WTC11 (cell line): ENCODE measurements at regions not wholly inside any gene's neighbourhood (a gene's known extent, or its start where the extent isn't known, plus 50 kb on each side); places are given as distances from the start of the nearest gene placed in this dataset.

ENCODE experiments used
- ATAC-seq: fragments of 200-7000 bp; cut with Tn5 transposase; 2 replicates; pipeline ENCODE4 v1.10.0; 2021; ENCODE audit warnings: mild to moderate bottlenecking, moderate library complexity
- CTCF ChIA-PET: fragments of 300-600 bp; sonication (Branson Sonifier 250); formaldehyde crosslinking; loops from one replicate; lab custom pipeline; 2021; ENCODE audit warnings: antibody characterized with exemption; lab: Charles Lee
- POLR2A ChIA-PET: fragments of 350-600 bp; sonication (Branson Sonifier 250); formaldehyde crosslinking; loops from one replicate; lab custom pipeline; 2021; ENCODE audit warnings: antibody characterized with exemption; lab: Charles Lee
- DNase-seq: peaks from one replicate; pipeline ENCODE4 v3.0.0; 2021; ENCODE audit warnings: low spot score
- H3K27ac Mint-ChIP-seq: 2 replicates; pipeline ENCODE4 v1.8.0; 2021; ENCODE audit warnings: mixed read lengths
- H3K27me3 Mint-ChIP-seq: 2 replicates; pipeline ENCODE4 v1.8.0; 2021; ENCODE audit warnings: low read depth, mild to moderate bottlenecking, moderate library complexity, mixed read lengths
- H3K36me3 Mint-ChIP-seq: 2 replicates; pipeline ENCODE4 v1.8.0; 2021; ENCODE audit warnings: mixed read lengths
- H3K4me1 Mint-ChIP-seq: 2 replicates; pipeline ENCODE4 v1.8.0; 2022; ENCODE audit warnings: mixed read lengths
- H3K4me3 Mint-ChIP-seq: 2 replicates; pipeline ENCODE4 v1.8.0; 2021; ENCODE audit warnings: mild to moderate bottlenecking, moderate library complexity, mixed read lengths
- H3K9me3 Mint-ChIP-seq: 2 replicates; pipeline ENCODE4 v1.8.0; 2021; ENCODE audit warnings: mixed read lengths
- ELF4 ChIP-seq: sonication (generic); formaldehyde crosslinking; IDR thresholded peaks from 2 replicates; pipeline ENCODE4 v1.8.1; 2022; ENCODE audit warnings: low read depth, mild to moderate bottlenecking, moderate library complexity, missing genetic modification reagents
- MXD4 ChIP-seq: fragments of 250-450 bp; sonication (Bioruptor Pico); IDR thresholded peaks from 2 replicates; pipeline ENCODE4 v1.8.0; 2021; ENCODE audit warnings: mild to moderate bottlenecking, moderate library complexity, borderline replicate concordance
- NR1H2 ChIP-seq: sonication (generic); formaldehyde crosslinking; IDR thresholded peaks from 2 replicates; pipeline ENCODE4 v1.9.0; 2021; ENCODE audit warnings: mild to moderate bottlenecking, moderate library complexity, missing genetic modification reagents
- PRRX2 ChIP-seq: fragments of 250-450 bp; sonication (Bioruptor Pico); IDR thresholded peaks from 2 replicates; pipeline ENCODE4 v1.8.0; 2021; ENCODE audit warnings: mild to moderate bottlenecking
- RORB ChIP-seq: fragments of 250-450 bp; sonication (Bioruptor Pico); IDR thresholded peaks from 2 replicates; pipeline ENCODE4 v1.9.0; 2021; ENCODE audit warnings: mild to moderate bottlenecking
- SMAD3 ChIP-seq: sonication (generic); formaldehyde crosslinking; IDR thresholded peaks from 2 replicates; pipeline ENCODE4 v1.8.0; 2022; ENCODE audit warnings: missing genetic modification reagents, mild to moderate bottlenecking, borderline replicate concordance
- SOX15 ChIP-seq: fragments of 250-450 bp; sonication (Bioruptor Pico); IDR thresholded peaks from 2 replicates; pipeline ENCODE4 v1.9.0; 2021; ENCODE audit warnings: mild to moderate bottlenecking
- TEAD1 ChIP-seq: sonication (generic); formaldehyde crosslinking; IDR thresholded peaks from 2 replicates; pipeline ENCODE4 v1.8.0; 2022; ENCODE audit warnings: mild to moderate bottlenecking, missing genetic modification reagents
- ZNF138 ChIP-seq: sonication (generic); formaldehyde crosslinking; conservative IDR thresholded peaks from 2 replicates; pipeline ENCODE4 v1.8.1; 2022; ENCODE audit warnings: mild to moderate bottlenecking, moderate library complexity, missing genetic modification reagents
- ZNF317 ChIP-seq: sonication (generic); formaldehyde crosslinking; IDR thresholded peaks from 2 replicates; pipeline ENCODE4 v1.8.1; 2023; ENCODE audit warnings: low read depth, mild to moderate bottlenecking, moderate library complexity, missing genetic modification reagents, borderline replicate concordance
- ZNF396 ChIP-seq: fragments of 250-450 bp; sonication (Bioruptor Pico); IDR thresholded peaks from 2 replicates; pipeline ENCODE4 v1.8.0; 2021; ENCODE audit warnings: mild to moderate bottlenecking, moderate library complexity, borderline replicate concordance
- TF ChIP-seq, protein P1 (sequence below): sonication (generic); formaldehyde crosslinking; IDR thresholded peaks from 2 replicates; pipeline ENCODE4 v1.8.0; 2022; ENCODE audit warnings: mild to moderate bottlenecking, missing genetic modification reagents
- TF ChIP-seq, protein P2 (sequence below): sonication (generic); formaldehyde crosslinking; IDR thresholded peaks from 2 replicates; pipeline ENCODE4 v1.8.1; 2023; ENCODE audit warnings: mild to moderate bottlenecking, missing genetic modification reagents
- TF ChIP-seq, protein P3 (sequence below): fragments of 250-450 bp; sonication (Bioruptor Pico); IDR thresholded peaks from 2 replicates; pipeline ENCODE4 v1.8.0; 2021; ENCODE audit warnings: mild to moderate bottlenecking
- TF ChIP-seq, protein P4 (sequence below): sonication (generic); formaldehyde crosslinking; IDR thresholded peaks from 2 replicates; pipeline ENCODE4 v1.8.0; 2023; ENCODE audit warnings: missing genetic modification reagents
- TF ChIP-seq, protein P5 (sequence below): sonication (generic); formaldehyde crosslinking; IDR thresholded peaks from 2 replicates; pipeline ENCODE4 v1.8.1; 2023; ENCODE audit warnings: mild to moderate bottlenecking, missing genetic modification reagents, borderline replicate concordance
- TF ChIP-seq, protein P6 (sequence below): sonication (generic); formaldehyde crosslinking; IDR thresholded peaks from 2 replicates; pipeline ENCODE4 v1.8.0; 2022; ENCODE audit warnings: mild to moderate bottlenecking, missing genetic modification reagents

DNA sequence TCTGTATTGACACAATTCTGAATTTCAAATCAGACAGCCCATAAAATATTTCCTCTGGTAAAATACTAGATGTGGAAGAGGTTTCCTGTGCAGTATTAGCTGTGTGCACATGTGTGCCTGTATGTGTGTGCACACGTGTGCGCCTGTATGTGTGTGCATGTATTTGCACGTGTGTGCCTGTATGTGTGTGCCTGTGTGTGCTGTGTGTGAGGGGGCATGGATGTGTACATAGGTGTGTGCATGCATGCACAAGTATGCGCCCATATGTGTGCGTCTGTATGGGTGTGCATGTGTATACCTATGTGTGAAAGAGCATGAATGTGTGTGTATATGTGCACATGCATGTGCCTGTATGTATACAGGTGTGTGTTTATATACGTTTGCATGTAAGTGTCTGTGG, 191.4 kb downstream of the KLF6 start:
- DNase-seq (no peak), ATAC-seq (no peak)
- TF ChIP-seq ELF4 (CRISPR knock-in tag): no peak
- TF ChIP-seq, protein P1, sequence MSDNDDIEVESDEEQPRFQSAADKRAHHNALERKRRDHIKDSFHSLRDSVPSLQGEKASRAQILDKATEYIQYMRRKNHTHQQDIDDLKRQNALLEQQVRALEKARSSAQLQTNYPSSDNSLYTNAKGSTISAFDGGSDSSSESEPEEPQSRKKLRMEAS (CRISPR knock-in tag): no peak
- TF ChIP-seq PRRX2 (CRISPR knock-in tag): no peak
- TF ChIP-seq NR1H2 (CRISPR knock-in tag): no peak
- TF ChIP-seq SOX15: no peak
- no peak for TF ChIP-seq ZNF138 (CRISPR knock-in tag)
- TF ChIP-seq ZNF396 (CRISPR knock-in tag): no peak
- TF ChIP-seq, protein P2, sequence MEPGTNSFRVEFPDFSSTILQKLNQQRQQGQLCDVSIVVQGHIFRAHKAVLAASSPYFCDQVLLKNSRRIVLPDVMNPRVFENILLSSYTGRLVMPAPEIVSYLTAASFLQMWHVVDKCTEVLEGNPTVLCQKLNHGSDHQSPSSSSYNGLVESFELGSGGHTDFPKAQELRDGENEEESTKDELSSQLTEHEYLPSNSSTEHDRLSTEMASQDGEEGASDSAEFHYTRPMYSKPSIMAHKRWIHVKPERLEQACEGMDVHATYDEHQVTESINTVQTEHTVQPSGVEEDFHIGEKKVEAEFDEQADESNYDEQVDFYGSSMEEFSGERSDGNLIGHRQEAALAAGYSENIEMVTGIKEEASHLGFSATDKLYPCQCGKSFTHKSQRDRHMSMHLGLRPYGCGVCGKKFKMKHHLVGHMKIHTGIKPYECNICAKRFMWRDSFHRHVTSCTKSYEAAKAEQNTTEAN (CRISPR knock-in tag): no peak
- TF ChIP-seq, protein P3, sequence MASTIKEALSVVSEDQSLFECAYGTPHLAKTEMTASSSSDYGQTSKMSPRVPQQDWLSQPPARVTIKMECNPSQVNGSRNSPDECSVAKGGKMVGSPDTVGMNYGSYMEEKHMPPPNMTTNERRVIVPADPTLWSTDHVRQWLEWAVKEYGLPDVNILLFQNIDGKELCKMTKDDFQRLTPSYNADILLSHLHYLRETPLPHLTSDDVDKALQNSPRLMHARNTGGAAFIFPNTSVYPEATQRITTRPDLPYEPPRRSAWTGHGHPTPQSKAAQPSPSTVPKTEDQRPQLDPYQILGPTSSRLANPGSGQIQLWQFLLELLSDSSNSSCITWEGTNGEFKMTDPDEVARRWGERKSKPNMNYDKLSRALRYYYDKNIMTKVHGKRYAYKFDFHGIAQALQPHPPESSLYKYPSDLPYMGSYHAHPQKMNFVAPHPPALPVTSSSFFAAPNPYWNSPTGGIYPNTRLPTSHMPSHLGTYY (CRISPR knock-in tag): no peak
- TF ChIP-seq MXD4 (CRISPR knock-in tag): no peak
- no peak for TF ChIP-seq SMAD3 (CRISPR knock-in tag)
- POLR2A ChIA-PET: no interaction called here
- H3K9me3 Mint-ChIP-seq: no peaks in the 10 kb centered on the region
- no peaks in the 10 kb centered on the region for H3K36me3 Mint-ChIP-seq
- peaks cover 10% of the 10 kb centered on the region for H3K4me1 Mint-ChIP-seq
- no peaks in the 10 kb centered on the region for H3K27me3 Mint-ChIP-seq
- no peak overlapping the region for H3K4me3 Mint-ChIP-seq
- CTCF ChIA-PET: no interaction called here
- no peak overlapping the region for H3K27ac Mint-ChIP-seq

DNA sequence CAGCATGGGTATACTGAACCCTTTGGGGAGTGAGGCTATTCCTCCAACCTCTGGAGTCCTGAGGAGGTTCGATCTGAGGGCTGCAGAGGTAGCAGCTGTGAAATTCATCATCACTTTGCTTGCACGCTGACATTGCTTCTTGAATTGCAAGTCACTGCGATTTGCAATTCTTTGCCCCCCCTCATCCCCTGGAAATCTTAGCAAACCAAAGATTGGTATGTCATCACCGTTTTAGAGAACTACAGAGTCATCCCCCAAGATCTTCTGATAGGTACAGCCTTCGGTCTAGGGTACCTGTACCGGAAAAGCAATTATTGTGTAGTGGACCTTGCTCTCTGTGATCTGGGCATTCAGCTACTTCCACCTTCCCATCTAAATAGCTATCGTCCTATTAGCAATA, 192.6 kb downstream of the KLF6 start:
- H3K9me3 Mint-ChIP-seq: no peaks in the 10 kb centered on the region
- peaks cover 9% of the 10 kb centered on the region for H3K4me1 Mint-ChIP-seq
- CTCF ChIA-PET: no interaction called here
- TF ChIP-seq, protein P4, sequence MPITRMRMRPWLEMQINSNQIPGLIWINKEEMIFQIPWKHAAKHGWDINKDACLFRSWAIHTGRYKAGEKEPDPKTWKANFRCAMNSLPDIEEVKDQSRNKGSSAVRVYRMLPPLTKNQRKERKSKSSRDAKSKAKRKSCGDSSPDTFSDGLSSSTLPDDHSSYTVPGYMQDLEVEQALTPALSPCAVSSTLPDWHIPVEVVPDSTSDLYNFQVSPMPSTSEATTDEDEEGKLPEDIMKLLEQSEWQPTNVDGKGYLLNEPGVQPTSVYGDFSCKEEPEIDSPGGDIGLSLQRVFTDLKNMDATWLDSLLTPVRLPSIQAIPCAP (CRISPR knock-in tag): no peak
- TF ChIP-seq, protein P5, sequence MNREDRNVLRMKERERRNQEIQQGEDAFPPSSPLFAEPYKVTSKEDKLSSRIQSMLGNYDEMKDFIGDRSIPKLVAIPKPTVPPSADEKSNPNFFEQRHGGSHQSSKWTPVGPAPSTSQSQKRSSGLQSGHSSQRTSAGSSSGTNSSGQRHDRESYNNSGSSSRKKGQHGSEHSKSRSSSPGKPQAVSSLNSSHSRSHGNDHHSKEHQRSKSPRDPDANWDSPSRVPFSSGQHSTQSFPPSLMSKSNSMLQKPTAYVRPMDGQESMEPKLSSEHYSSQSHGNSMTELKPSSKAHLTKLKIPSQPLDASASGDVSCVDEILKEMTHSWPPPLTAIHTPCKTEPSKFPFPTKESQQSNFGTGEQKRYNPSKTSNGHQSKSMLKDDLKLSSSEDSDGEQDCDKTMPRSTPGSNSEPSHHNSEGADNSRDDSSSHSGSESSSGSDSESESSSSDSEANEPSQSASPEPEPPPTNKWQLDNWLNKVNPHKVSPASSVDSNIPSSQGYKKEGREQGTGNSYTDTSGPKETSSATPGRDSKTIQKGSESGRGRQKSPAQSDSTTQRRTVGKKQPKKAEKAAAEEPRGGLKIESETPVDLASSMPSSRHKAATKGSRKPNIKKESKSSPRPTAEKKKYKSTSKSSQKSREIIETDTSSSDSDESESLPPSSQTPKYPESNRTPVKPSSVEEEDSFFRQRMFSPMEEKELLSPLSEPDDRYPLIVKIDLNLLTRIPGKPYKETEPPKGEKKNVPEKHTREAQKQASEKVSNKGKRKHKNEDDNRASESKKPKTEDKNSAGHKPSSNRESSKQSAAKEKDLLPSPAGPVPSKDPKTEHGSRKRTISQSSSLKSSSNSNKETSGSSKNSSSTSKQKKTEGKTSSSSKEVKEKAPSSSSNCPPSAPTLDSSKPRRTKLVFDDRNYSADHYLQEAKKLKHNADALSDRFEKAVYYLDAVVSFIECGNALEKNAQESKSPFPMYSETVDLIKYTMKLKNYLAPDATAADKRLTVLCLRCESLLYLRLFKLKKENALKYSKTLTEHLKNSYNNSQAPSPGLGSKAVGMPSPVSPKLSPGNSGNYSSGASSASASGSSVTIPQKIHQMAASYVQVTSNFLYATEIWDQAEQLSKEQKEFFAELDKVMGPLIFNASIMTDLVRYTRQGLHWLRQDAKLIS (CRISPR knock-in tag): no peak
- TF ChIP-seq ZNF317 (CRISPR knock-in tag) (no peak), RORB (CRISPR knock-in tag) (no peak), TEAD1 (no peak)
- TF ChIP-seq, protein P6, sequence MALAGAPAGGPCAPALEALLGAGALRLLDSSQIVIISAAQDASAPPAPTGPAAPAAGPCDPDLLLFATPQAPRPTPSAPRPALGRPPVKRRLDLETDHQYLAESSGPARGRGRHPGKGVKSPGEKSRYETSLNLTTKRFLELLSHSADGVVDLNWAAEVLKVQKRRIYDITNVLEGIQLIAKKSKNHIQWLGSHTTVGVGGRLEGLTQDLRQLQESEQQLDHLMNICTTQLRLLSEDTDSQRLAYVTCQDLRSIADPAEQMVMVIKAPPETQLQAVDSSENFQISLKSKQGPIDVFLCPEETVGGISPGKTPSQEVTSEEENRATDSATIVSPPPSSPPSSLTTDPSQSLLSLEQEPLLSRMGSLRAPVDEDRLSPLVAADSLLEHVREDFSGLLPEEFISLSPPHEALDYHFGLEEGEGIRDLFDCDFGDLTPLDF: no peak
- H3K4me3 Mint-ChIP-seq: no peak overlapping the region
- POLR2A ChIA-PET: no interaction called here
- ATAC-seq (no peak), DNase-seq (no peak)
- no peaks in the 10 kb centered on the region for H3K36me3 Mint-ChIP-seq
- H3K27me3 Mint-ChIP-seq: no peaks in the 10 kb centered on the region
- H3K27ac Mint-ChIP-seq: no peak overlapping the region
